SK-MEL-5 (cell line): ENCODE measurements at regions not wholly inside any gene's neighbourhood (a gene's known extent, or its start where the extent isn't known, plus 50 kb on each side); places are given as distances from the start of the nearest gene placed in this dataset.

Experiments
- DNase-seq: peaks from one replicate; pipeline ENCODE4 v3.0.0-alpha.2; 2016; ENCODE audit warnings: low read depth, low spot score
- in situ Hi-C: cut with HindIII; loops from 2 replicates; pipeline ENCODE4 v1.10.0; 2016; ENCODE audit warnings: low sequenced_read_pairs, high pct_unique_total_duplicates, low pct_unique_long_range_greater_than_20kb

GRCh38 chr2:145034511-145034910 is 514.6 kb upstream of the ZEB2 start:
- in situ Hi-C loops, result no loop called here
- no peak for DNase-seq

DNA sequence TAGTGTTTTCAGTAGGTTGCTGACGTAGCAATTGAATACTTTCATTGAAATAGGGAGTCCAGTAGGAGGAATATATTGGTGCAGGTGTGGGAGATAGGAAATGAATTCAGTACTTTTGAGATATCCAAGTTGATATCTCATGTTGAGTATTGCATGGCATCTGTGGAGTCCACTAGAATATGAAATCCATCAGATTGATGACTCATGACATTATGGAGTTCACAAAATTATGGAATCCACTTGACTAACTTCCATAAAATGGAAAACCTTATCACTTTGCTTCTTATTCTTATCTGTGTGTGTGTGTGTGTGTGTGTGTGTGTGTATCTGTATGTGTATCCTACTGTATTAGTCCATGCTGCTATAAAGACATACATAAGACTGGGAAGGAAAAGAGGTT is 513.5 kb upstream of the ZEB2 start:
- in situ Hi-C loops, result no loop called here

GRCh38 chr2:145032791-145033190 is 512.9 kb upstream of the ZEB2 start:
- in situ Hi-C loops, result no loop called here
- no peak for DNase-seq

More for the DNA sequence above, 513.5 kb upstream of the ZEB2 start:
- no peak for DNase-seq

- in situ Hi-C loops, result loop anchor here (5.0 kb wide), 1 partner anchor 88 kb away; no protein-coding TSS in a partner anchor
- peak; percentile 75 for DNase-seq
Measured at GRCh38 chr2:145029873-145030272, 510.0 kb upstream of the ZEB2 start.

DNA sequence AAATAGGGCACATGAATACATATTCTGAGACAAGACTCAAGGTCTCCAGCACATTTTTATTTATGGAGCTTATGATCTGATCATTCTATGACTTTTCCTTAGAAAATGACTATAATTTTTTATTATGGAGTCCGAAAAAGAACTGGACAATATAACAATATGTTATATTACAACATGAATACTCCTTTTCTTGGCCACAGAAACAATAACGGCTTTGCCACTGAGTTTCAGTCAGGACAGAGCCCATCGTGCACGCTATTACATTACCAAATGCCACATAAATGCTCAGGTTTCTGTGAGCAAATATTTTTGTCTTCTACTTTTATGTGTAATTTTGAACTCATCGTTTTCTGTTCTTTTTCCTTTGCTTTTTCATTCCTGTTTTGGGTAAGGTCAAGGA is 509.2 kb upstream of the ZEB2 start:
- in situ Hi-C loops, result loop anchor here (5.0 kb wide), 1 partner anchor 87 kb away; no protein-coding TSS in a partner anchor
- peak; percentile 48 for DNase-seq

- peak; percentile 37 for DNase-seq
- in situ Hi-C loops, result loop anchor here (5.0 kb wide), 1 partner anchor 86 kb away; no protein-coding TSS in a partner anchor
Measured at GRCh38 chr2:145028101-145028920, 508.4 kb upstream of the ZEB2 start.

GRCh38 chr2:145026456-145027455 is 506.8 kb upstream of the ZEB2 start:
- DNase-seq, result peak; percentile 95
- in situ Hi-C loops, result loop anchor here (5.0 kb wide), 1 partner anchor 84 kb away; no protein-coding TSS in a partner anchor

DNA sequence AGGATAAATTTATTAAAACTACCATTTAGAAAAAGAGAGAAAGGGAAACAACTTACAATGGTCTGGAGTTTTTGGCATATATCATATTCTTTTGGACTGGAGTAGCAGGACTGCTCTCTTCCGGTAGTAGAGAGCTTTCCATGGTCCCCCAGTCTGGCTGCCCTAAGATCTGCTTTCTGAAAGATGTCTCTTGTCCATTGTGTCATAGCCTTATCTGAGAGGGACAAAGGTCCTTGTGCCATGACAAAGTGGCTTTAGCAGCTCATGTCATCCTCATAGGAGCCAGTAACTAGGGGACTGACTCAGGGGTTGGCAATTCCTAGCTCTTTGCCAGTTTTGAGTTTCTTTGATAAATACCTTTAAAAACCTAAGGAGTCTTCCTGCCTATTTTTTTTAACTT is 505.5 kb upstream of the ZEB2 start:
- in situ Hi-C loops, result loop anchor here (5.0 kb wide), 1 partner anchor 83 kb away; no protein-coding TSS in a partner anchor
- peak; percentile 24 for DNase-seq

- in situ Hi-C loops, result no loop called here
Measured at GRCh38 chr2:145023334-145023934, 503.5 kb upstream of the ZEB2 start.

GRCh38 chr2:145022666-145023333 is 502.9 kb upstream of the ZEB2 start:
- DNase-seq, result peak; percentile 89
- in situ Hi-C loops, result no loop called here

More at GRCh38 chr2:145023334-145023934, 503.5 kb upstream of the ZEB2 start:
- peak; percentile 49 for DNase-seq

- DNase-seq, result peak; percentile 70
- in situ Hi-C loops, result no loop called here
Measured at GRCh38 chr2:145021962-145022665, 502.2 kb upstream of the ZEB2 start.

DNA sequence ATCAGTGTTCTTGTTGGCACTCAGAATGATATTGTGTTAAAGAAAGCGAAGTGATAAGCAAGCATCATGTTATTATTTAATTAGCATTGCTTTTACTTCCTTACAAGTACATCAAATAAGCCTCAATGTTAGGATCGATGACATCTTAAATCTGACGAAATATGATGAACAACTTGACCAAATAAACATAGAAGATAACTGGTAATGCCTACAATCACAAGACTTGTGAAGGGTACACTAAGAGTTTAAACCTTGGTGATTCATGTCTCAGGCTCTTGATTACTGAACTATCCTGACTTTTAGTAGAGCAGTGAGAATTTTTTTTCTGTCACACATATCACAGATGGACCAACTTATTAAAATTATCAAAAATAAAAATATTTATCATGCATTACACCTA is 500.8 kb upstream of the ZEB2 start:
- in situ Hi-C loops, result no loop called here
- DNase-seq, result no peak

GRCh38 chr2:145020139-145020538 is 500.2 kb upstream of the ZEB2 start:
- in situ Hi-C loops, result no loop called here
- no peak for DNase-seq

DNA sequence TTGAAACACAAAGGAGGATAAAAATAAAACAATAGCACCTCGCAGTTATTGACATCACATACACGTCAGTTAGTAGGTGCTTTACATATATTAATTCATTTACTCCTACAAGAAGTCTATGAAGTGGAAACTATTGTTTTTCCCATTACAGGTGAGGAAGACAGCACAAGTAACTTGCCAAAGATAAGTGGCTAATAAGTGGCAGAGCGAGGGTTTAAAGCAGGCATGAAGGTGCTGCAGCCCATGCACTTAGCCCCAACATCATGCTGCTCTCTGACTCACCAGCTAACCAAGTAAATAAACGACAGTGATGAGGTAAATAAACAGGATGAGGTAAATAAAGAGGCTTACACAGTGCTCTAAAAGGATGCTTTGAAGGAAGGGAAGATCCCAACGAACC is 498.6 kb upstream of the ZEB2 start:
- DNase-seq, result peak; percentile 28
- in situ Hi-C loops, result no loop called here

GRCh38 chr2:145017149-145017548 is 497.2 kb upstream of the ZEB2 start:
- DNase-seq, result no peak
- in situ Hi-C loops, result no loop called here

DNA sequence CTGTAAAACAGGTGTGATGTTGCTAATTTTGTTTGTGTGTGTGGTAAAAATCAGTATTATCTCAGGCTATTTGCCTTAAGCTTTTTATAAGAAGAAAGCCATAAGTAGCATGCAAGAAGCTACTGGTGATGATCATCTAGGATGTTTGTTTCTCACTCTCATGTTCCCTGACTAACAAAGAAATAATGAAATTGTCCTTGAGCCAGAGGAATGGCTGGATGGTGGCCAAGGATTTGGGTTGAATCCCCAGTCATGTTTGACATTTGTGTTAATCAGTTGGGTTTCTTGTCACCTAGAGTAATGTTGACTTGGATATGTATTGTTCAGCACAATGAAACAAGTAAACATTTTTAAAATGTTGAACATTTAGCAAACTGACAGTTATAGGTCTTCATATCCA is 496.8 kb upstream of the ZEB2 start:
- DNase-seq, result no peak
- in situ Hi-C loops, result no loop called here

DNA sequence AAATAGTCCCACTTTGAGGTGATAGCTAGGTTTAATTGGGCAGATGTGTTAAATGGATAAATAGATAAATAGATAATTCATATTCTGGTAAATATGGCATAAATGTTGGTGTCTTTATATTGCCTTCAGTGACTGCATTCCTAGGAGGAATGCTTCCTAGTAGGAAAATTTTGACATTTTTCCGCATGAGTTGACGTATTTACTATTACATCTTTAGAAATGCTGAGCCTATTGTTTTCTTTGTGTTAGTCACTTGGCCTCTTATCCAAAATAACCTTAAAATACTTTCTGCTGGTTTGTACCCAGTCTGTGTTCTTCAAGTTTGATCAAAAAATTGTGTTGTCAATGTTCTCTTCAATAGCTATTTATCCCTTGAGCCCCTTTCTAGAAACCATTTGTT is 495.6 kb upstream of the ZEB2 start:
- DNase-seq, result no peak
- in situ Hi-C loops, result no loop called here
